HEK293 (cell line): ENCODE measurements at regions not wholly inside any gene's neighbourhood (a gene's known extent, or its start where the extent isn't known, plus 50 kb on each side); places are given as distances from the start of the nearest gene placed in this dataset.

Source experiments
- CTCF ChIP-seq: fragments of 450-650 bp; formaldehyde crosslinking; IDR thresholded peaks from 2 replicates; pipeline ENCODE4 v1.5.1; 2016; ENCODE audit warnings: missing biosample characterization, missing genetic modification characterization
- PRDM2 ChIP-seq: fragments of 450-650 bp; formaldehyde crosslinking; IDR thresholded peaks from 2 replicates; pipeline ENCODE4 v1.5.1; 2016; ENCODE audit warnings: missing biosample characterization, missing genetic modification characterization, borderline replicate concordance
- ZBTB8A ChIP-seq: fragments of 450-650 bp; formaldehyde crosslinking; IDR thresholded peaks from 2 replicates; pipeline ENCODE4 v1.5.1; 2016; ENCODE audit warnings: missing biosample characterization, missing genetic modification characterization
- ZNF510 ChIP-seq: fragments of 450-650 bp; formaldehyde crosslinking; IDR thresholded peaks from 2 replicates; pipeline ENCODE4 v1.5.1; 2018; ENCODE audit warnings: mild to moderate bottlenecking, missing genetic modification characterization, missing biosample characterization; ENCODE audit not compliant: insufficient replicate concordance
- ZNF561 ChIP-seq: fragments of 450-650 bp; IDR thresholded peaks from 2 replicates; pipeline ENCODE4 v1.5.1; 2018; ENCODE audit warnings: missing biosample characterization, missing genetic modification characterization, borderline replicate concordance
- ZNF777 ChIP-seq: fragments of 450-650 bp; formaldehyde crosslinking; IDR thresholded peaks from 2 replicates; pipeline ENCODE4 v1.5.1; 2017; ENCODE audit warnings: missing biosample characterization, missing genetic modification characterization, borderline replicate concordance

- TF ChIP-seq CTCF (tag by site-specific recombination) = no peak
- no peak for TF ChIP-seq PRDM2 (tag by site-specific recombination)
- TF ChIP-seq ZNF777 = no peak
- no peak for TF ChIP-seq ZNF510
- no peak for TF ChIP-seq ZNF561 (tag by site-specific recombination)
- no peak for TF ChIP-seq ZBTB8A
Observed at GRCh38 chr13:78326633-78327032, 276.7 kb downstream of the POU4F1 start.
